H1 (cell line): ENCODE measurements at regions not wholly inside any gene's neighbourhood (a gene's known extent, or its start where the extent isn't known, plus 50 kb on each side); places are given as distances from the start of the nearest gene placed in this dataset.

Experiments
- BRCA1 ChIP-seq: IDR thresholded peaks from 2 replicates; pipeline ENCODE4 v1.6.1; 2012; ENCODE audit warnings: low read depth, low read length, improper control_type of control experiment
- GABPA ChIP-seq: IDR thresholded peaks from 2 replicates; pipeline ENCODE4 v1.6.1; 2011; ENCODE audit warnings: mild to moderate bottlenecking, low read length, moderate library complexity, borderline replicate concordance; ENCODE audit not compliant: insufficient read depth
- GTF2F1 ChIP-seq: IDR thresholded peaks from 2 replicates; pipeline ENCODE4 v1.6.1; 2012; ENCODE audit warnings: low read depth, low read length, improper control_type of control experiment, borderline replicate concordance
- HDAC6 ChIP-seq: IDR thresholded peaks from one replicate; pipeline ENCODE4 v1.7.1; 2012; ENCODE audit warnings: low read depth, mild to moderate bottlenecking, inconsistent platforms, low read length, moderate library complexity
- NANOG ChIP-seq: IDR thresholded peaks from 2 replicates; pipeline ENCODE4 v1.6.1; 2011; ENCODE audit warnings: low read length, low read depth, mild to moderate bottlenecking, inconsistent platforms; ENCODE audit not compliant: insufficient read depth, poor library complexity, severe bottlenecking
- PHF8 ChIP-seq: fragments of 200-600 bp; sonication (generic); conservative IDR thresholded peaks from 2 replicates; pipeline ENCODE4 v1.7.1; 2012; ENCODE audit warnings: low read depth, mild to moderate bottlenecking, inconsistent platforms, low read length, moderate library complexity
- TAF1 ChIP-seq: IDR thresholded peaks from 2 replicates; pipeline ENCODE4 v1.6.1; 2011; ENCODE audit warnings: mild to moderate bottlenecking, low read depth, low read length
- TAF7 ChIP-seq: optimal IDR thresholded peaks from 2 replicates; pipeline ENCODE3; 2011; ENCODE audit warnings: low read depth, mild to moderate bottlenecking, inconsistent platforms, low read length, moderate library complexity, borderline replicate concordance
- YY1 ChIP-seq: IDR thresholded peaks from 2 replicates; pipeline ENCODE4 v1.6.1; 2011; ENCODE audit warnings: low read depth, mild to moderate bottlenecking, low read length
- TF ChIP-seq, protein P1 (sequence below): fragments of 300-600 bp; sonication (generic); IDR thresholded peaks from 2 replicates; pipeline ENCODE4 v1.7.1; 2012; ENCODE audit warnings: low read length, moderate library complexity, mild to moderate bottlenecking, inconsistent platforms; ENCODE audit not compliant: insufficient replicate concordance
- TF ChIP-seq, protein P2 (sequence below): IDR thresholded peaks from 2 replicates; pipeline ENCODE4 v1.6.1; 2012; ENCODE audit warnings: inconsistent platforms

DNA sequence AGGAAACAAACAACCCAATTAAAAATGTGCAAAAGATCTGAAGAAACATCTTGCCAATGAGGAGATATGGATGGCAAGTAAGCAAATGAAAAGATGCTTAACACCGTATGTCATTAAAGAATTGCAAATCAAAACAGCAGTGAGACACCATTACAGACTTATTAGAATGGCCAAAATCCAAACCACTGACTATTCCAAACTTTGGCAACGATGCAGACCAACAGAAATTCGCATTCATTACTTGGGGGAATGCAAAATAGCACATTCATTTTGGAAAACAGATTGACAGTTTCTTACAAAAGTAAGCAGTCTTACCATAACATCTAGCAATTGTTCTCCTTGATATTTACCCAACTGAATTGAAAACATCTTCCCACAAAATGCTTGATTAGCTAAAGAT is 1118.7 kb downstream of the SUCLG1 start (continued):
- TF ChIP-seq, protein P1, sequence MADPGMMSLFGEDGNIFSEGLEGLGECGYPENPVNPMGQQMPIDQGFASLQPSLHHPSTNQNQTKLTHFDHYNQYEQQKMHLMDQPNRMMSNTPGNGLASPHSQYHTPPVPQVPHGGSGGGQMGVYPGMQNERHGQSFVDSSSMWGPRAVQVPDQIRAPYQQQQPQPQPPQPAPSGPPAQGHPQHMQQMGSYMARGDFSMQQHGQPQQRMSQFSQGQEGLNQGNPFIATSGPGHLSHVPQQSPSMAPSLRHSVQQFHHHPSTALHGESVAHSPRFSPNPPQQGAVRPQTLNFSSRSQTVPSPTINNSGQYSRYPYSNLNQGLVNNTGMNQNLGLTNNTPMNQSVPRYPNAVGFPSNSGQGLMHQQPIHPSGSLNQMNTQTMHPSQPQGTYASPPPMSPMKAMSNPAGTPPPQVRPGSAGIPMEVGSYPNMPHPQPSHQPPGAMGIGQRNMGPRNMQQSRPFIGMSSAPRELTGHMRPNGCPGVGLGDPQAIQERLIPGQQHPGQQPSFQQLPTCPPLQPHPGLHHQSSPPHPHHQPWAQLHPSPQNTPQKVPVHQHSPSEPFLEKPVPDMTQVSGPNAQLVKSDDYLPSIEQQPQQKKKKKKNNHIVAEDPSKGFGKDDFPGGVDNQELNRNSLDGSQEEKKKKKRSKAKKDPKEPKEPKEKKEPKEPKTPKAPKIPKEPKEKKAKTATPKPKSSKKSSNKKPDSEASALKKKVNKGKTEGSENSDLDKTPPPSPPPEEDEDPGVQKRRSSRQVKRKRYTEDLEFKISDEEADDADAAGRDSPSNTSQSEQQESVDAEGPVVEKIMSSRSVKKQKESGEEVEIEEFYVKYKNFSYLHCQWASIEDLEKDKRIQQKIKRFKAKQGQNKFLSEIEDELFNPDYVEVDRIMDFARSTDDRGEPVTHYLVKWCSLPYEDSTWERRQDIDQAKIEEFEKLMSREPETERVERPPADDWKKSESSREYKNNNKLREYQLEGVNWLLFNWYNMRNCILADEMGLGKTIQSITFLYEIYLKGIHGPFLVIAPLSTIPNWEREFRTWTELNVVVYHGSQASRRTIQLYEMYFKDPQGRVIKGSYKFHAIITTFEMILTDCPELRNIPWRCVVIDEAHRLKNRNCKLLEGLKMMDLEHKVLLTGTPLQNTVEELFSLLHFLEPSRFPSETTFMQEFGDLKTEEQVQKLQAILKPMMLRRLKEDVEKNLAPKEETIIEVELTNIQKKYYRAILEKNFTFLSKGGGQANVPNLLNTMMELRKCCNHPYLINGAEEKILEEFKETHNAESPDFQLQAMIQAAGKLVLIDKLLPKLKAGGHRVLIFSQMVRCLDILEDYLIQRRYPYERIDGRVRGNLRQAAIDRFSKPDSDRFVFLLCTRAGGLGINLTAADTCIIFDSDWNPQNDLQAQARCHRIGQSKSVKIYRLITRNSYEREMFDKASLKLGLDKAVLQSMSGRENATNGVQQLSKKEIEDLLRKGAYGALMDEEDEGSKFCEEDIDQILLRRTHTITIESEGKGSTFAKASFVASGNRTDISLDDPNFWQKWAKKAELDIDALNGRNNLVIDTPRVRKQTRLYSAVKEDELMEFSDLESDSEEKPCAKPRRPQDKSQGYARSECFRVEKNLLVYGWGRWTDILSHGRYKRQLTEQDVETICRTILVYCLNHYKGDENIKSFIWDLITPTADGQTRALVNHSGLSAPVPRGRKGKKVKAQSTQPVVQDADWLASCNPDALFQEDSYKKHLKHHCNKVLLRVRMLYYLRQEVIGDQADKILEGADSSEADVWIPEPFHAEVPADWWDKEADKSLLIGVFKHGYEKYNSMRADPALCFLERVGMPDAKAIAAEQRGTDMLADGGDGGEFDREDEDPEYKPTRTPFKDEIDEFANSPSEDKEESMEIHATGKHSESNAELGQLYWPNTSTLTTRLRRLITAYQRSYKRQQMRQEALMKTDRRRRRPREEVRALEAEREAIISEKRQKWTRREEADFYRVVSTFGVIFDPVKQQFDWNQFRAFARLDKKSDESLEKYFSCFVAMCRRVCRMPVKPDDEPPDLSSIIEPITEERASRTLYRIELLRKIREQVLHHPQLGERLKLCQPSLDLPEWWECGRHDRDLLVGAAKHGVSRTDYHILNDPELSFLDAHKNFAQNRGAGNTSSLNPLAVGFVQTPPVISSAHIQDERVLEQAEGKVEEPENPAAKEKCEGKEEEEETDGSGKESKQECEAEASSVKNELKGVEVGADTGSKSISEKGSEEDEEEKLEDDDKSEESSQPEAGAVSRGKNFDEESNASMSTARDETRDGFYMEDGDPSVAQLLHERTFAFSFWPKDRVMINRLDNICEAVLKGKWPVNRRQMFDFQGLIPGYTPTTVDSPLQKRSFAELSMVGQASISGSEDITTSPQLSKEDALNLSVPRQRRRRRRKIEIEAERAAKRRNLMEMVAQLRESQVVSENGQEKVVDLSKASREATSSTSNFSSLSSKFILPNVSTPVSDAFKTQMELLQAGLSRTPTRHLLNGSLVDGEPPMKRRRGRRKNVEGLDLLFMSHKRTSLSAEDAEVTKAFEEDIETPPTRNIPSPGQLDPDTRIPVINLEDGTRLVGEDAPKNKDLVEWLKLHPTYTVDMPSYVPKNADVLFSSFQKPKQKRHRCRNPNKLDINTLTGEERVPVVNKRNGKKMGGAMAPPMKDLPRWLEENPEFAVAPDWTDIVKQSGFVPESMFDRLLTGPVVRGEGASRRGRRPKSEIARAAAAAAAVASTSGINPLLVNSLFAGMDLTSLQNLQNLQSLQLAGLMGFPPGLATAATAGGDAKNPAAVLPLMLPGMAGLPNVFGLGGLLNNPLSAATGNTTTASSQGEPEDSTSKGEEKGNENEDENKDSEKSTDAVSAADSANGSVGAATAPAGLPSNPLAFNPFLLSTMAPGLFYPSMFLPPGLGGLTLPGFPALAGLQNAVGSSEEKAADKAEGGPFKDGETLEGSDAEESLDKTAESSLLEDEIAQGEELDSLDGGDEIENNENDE, result no peak
- TF ChIP-seq TAF7 (no peak), GABPA (no peak), BRCA1 (no peak), TAF1 (no peak), NANOG (no peak), GTF2F1 (no peak), HDAC6 (no peak), PHF8 (no peak), YY1 (no peak)
- TF ChIP-seq, protein P2, sequence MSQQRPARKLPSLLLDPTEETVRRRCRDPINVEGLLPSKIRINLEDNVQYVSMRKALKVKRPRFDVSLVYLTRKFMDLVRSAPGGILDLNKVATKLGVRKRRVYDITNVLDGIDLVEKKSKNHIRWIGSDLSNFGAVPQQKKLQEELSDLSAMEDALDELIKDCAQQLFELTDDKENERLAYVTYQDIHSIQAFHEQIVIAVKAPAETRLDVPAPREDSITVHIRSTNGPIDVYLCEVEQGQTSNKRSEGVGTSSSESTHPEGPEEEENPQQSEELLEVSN, result no peak
